HFF-Myc (cell line): ENCODE measurements at regions not wholly inside any gene's neighbourhood (a gene's known extent, or its start where the extent isn't known, plus 50 kb on each side); places are given as distances from the start of the nearest gene placed in this dataset.
"Not testable (repeated sequence)": the region's sequence is repeated elsewhere in the genome, so short reads cannot be mapped to it uniquely, and the experiment has no call there.

Source experiments
- DNase-seq: peaks from one replicate; pipeline ENCODE4 v3.0.0-alpha.2; 2011; ENCODE audit warnings: low read depth; ENCODE audit errors: extremely low read depth
- H3K4me3 ChIP-seq: replicated peaks from 2 replicates; pipeline ENCODE4 v1.5.1; 2011; ENCODE audit warnings: low read depth, mild to moderate bottlenecking, control low read depth, low read length
- TF ChIP-seq, protein P1 (sequence below): IDR thresholded peaks from 2 replicates; pipeline ENCODE4 v1.5.1; 2012; ENCODE audit warnings: mild to moderate bottlenecking, low read depth, low read length, control low read depth; ENCODE audit errors: missing control alignments

DNA sequence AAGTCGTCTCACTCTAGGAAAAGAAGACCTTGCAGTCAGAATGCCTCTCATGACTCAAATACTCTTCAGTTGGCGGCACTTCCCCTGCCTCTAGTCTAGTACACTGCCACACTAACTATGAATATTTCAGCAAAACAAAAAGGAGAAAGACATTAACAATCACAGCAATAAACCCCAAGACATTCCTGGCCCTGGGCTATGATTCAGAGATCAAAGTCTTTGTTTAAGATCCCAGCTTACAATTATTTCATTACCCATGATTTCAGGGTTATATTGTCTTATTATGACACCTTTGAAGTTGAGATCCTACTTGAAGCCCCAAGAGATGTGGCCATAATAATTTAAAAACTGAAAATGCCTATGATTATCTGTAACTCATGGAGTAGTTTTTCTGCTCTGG is 597.5 kb downstream of the REEP3 start:
- TF ChIP-seq, protein P1, sequence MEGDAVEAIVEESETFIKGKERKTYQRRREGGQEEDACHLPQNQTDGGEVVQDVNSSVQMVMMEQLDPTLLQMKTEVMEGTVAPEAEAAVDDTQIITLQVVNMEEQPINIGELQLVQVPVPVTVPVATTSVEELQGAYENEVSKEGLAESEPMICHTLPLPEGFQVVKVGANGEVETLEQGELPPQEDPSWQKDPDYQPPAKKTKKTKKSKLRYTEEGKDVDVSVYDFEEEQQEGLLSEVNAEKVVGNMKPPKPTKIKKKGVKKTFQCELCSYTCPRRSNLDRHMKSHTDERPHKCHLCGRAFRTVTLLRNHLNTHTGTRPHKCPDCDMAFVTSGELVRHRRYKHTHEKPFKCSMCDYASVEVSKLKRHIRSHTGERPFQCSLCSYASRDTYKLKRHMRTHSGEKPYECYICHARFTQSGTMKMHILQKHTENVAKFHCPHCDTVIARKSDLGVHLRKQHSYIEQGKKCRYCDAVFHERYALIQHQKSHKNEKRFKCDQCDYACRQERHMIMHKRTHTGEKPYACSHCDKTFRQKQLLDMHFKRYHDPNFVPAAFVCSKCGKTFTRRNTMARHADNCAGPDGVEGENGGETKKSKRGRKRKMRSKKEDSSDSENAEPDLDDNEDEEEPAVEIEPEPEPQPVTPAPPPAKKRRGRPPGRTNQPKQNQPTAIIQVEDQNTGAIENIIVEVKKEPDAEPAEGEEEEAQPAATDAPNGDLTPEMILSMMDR, result no peak
- no peak overlapping the region for H3K4me3 ChIP-seq
- no peak for DNase-seq

DNA sequence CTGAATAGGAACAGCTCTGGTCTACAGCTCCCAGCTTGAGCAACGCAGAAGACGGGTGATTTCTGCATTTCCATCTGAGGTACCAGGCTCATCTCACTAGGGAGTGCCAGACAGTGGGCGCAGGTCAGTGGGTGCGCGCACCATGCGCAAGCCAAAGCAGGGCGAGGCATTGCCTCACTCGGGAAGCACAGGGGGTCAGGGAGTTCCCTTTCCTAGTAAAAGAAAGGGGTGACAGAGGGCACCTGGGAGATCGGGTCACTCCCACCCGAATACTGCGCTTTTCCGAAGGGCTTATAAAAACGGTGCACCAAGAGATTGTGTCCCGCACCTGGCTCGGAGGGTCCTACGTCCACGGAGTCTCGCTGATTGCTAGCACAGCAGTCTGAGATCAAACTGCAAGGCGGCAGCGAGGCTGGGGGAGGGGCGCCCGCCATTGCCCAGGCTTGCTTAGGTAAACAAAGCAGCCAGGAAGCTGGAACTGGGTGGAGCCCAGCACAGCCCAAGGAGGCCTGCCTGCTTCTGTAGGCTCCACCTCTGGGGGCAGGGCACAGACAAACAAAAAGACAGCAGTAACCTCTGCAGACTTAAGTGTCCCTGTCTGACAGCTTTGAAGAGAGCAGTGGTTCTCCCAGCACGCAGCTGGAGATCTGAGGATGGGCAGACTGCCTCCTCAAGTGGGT is 599.2 kb downstream of the REEP3 start:
- not testable (repeated sequence) for DNase-seq, H3K4me3 ChIP-seq

DNA sequence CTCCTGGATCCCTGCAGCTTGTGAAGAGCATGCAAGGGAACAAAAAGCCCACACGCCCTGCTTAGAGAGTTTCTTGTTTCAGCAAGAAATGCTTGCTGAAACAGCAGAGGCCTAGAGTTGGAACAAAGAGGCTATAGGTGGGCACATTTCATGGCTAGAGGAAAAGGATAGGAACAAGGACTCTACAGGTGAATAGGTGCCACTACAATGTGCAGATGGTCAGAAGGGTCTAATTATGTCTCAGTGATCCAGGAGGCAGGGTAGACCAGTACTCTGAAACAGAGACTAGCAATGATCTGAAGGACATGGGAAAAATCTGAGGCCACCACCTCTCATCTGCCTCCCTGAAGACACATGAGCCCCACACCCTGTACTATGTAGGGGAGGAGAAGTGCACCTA is 609.0 kb downstream of the REEP3 start:
- DNase-seq, result no peak
- TF ChIP-seq, protein P1, result no peak

DNA sequence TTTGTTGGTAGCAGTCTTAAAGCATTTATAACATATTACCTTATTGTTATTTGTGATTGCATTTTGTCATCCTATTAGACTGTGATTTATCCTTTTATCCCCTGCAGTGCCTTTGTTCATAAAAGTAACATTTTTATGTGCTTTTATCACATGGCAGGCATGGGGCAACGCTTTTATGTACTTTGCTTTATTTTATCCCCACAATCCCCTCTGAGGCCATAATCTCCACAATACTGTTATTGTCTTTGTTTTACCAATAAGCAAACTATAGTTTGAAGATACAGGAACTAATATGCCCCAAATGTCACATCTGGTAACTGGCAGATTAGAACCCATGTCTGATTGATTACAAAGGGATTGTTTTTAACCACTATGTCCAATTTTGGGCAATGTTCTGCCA is 613.5 kb downstream of the REEP3 start:
- no peak for DNase-seq
- H3K4me3 ChIP-seq, result no peak overlapping the region
- TF ChIP-seq, protein P1, result no peak

More for the DNA sequence above, 609.0 kb downstream of the REEP3 start:
- H3K4me3 ChIP-seq, result no peak overlapping the region

DNA sequence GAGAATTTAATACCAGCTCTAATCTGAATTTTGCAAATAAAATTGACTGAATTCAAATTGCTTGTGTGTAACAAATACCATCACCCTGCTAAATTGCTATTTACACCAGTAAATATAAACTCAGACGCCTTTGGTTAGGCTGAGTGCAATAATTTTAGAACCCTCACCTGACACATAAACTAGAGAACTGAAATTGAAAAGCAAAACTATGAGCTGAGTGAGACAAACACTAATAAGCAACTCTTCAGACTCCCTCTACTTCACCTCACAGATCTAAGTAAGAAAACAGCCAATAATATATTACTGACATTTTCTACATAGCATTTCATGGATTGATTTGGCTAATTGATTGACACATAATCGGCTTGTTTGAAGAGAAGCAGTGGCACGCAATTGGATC is 621.2 kb downstream of the REEP3 start:
- TF ChIP-seq, protein P1, result no peak
- DNase-seq, result no peak
- H3K4me3 ChIP-seq, result no peak overlapping the region

DNA sequence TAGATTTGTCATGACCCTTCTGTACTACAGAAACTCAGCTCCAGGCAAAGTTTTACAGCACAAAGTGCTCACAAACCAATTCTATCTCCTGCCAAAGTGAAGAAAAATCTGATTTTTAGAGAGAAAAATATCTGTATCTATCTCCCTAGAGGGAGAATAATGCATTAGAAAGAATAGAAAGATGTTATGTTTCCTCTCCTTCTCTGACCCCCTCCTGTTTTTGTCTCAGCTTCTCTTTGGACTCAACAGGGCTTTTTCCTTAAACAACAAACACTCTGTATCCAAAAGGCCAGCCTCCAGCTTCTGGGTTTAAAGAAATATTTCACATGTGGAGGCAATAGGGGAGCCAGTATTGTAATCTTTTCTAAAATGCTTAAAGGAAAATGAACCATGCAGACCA is 627.4 kb downstream of the REEP3 start:
- TF ChIP-seq, protein P1, result no peak

DNA sequence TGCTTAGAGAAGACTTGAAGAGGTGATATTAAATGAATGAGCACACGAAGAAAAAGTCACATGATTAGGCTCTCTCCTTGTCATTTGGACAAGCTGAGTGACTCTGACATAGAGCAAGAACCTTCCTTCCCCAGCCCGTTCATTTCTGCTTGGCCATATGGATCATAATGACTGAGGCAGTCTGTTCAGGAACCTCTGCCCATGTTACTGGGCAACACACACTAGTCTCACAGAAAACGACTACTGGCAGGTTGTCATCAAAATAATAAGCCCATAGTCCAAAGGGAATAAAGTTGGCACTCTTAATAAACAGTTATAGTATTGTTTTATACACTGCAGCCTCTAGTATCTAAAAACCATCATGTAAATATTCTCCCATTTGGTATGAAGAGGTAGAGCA is 635.0 kb downstream of the REEP3 start:
- H3K4me3 ChIP-seq, result no peak overlapping the region
- TF ChIP-seq, protein P1, result no peak
- no peak for DNase-seq

More for the DNA sequence above, 627.4 kb downstream of the REEP3 start:
- H3K4me3 ChIP-seq, result no peak overlapping the region
- DNase-seq, result no peak
